EL (cell line): ENCODE measurements at regions not wholly inside any gene's neighbourhood (a gene's known extent, or its start where the extent isn't known, plus 50 kb on each side); places are given as distances from the start of the nearest gene placed in this dataset.

Experiments
- DNase-seq: peaks from one replicate; pipeline ENCODE4 v3.0.0-alpha.2; 2016

GRCh38 chr13:31963631-31964030 is 67.9 kb upstream of the FRY start:
- DNase-seq, result no peak

DNA sequence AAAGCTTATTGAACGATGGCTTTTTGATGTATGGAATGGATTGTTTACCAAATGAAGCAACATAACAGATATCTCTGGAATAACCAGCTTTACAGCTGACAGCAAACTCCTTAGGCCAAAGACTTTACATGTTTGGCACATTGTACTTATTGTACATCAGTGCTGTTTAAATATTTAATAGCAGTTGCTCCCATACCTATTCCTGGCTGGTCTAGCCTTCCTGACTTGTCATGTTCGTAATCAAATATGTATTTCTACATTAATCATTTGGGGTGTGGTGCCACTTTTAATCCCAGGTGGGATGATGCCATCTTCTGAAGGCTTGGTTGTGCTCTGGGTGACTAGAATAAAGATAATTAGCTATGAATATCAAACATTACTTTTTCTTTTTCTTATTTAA is 67.4 kb upstream of the FRY start:
- DNase-seq, result no peak

GRCh38 chr13:31965361-31966066 is 66.1 kb upstream of the FRY start:
- DNase-seq, result peak; percentile 30

- no peak for DNase-seq
These were observed 64.4 kb upstream of the FRY start for GRCh38 chr13:31967155-31967554.

DNA sequence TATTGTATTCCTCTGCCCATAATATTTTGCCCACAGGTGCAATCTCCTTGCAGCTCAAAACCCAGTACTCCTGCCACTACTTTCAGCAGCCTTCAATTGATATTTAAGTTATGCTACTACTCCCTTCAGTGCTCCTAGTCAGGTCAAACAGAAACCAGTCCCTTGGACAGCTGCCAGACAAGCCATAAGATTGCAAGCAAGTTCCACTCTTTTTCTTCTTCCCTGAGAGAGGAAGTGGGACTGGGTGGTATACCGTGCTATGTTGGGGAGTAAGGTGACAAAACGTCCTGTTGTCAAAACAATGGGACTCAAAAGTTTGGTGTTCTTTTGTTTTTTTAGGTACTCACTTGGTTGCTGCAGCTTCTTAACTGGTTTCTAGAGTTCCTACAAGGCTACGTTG is 63.1 kb upstream of the FRY start:
- DNase-seq, result no peak

DNA sequence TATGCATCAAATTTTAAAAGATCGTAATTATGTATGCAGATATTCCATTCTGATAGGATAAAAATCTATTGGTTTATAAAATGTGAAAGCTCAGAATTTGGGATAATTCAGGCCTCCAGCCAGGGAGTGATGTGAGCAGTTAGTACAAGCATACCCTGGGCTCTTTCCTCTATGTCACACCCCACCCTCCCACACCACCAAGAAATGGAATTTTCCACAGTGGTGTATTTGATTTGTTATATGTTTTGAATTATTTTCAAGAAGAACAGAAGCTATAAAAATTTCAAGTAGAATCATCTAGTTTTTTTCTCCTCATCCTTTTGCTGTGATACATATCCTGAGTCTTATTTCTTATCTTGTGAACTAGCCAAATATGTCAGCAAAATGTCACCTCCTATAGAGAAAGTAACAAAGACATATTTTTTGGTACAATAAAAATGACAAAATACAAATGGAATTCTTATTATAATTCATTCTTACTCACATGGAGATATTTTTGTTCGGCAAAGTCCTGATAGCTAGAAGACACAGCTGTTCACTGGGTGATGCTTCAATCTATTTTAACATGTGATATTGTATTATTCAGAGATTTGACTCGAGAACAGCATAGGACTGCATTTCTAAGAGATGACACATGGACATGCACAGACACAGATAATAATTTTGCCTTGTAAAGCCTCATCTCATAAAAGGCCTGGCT is 61.2 kb upstream of the FRY start:
- DNase-seq, result peak; percentile 88

GRCh38 chr13:31972453-31972852 is 59.1 kb upstream of the FRY start:
- DNase-seq, result no peak

DNA sequence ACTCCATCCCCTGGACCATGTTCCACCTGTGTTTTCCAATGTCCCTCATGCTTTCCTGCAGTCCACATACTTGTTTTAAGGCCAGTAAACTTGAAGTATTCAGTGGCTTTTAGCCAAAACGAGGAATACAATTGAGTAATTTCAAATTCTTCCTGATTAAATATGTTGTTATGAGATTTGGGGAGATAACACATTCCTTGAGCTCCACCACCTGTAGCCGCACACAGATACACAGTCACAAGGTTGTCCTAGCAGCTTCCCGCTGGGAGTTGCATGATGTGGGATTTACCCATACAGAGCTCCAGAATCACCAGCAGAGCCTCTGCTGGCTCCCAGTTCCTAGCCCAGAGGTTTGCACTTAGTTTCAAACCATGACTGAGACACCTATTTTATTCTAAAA is 53.6 kb upstream of the FRY start:
- no peak for DNase-seq

DNA sequence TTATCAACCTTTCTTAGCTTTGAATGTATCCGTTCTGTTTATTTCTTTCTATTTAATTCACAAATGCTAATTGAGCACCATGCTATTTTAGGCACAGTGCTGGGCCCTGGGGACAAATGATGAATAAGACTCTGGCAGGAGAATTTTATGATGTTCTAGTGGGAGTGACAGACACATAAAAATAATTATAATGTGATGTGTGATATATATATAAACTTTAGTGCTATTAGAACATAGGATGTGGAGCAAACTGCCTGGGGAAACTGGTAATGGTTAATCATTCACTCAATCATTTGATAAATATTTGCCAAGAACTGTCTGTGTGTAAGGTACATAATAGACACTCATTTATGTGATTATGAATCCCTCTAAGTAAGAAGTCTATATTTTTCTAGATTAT is 50.7 kb upstream of the FRY start:
- DNase-seq, result no peak
